ENCODE measurements at regions not wholly inside any gene's neighbourhood (a gene's known extent, or its start where the extent isn't known, plus 50 kb on each side); places are given as distances from the start of the nearest gene placed in this dataset.
"Not testable (repeated sequence)": the region's sequence is repeated elsewhere in the genome, so short reads cannot be mapped to it uniquely, and the experiment has no call there.

GRCh38 chr1:60813071-60813470 is 269.3 kb upstream of the NFIA start:
- DNase-seq (ENCODE audit: low spot score): no peak

GRCh38 chr1:60809204-60809980 is 273.0 kb upstream of the NFIA start:
- DNase-seq (ENCODE audit: low spot score): no peak

- DNase-seq (ENCODE audit: low spot score): no peak
Observed at GRCh38 chr1:60808676-60809075, 273.7 kb upstream of the NFIA start.

GRCh38 chr1:60802884-60803283 is 279.5 kb upstream of the NFIA start:
- no peak for DNase-seq (ENCODE audit: low spot score)

- DNase-seq (ENCODE audit: low spot score): no peak
Observed at GRCh38 chr1:60797351-60797750, 285.0 kb upstream of the NFIA start.

- DNase-seq (ENCODE audit: low spot score): no peak
Observed at GRCh38 chr1:60791226-60791625, 291.1 kb upstream of the NFIA start.

- not testable (repeated sequence) for DNase-seq (ENCODE audit: low spot score)
Observed at GRCh38 chr1:60773099-60773498, 309.3 kb upstream of the NFIA start.

- no peak for DNase-seq (ENCODE audit: low spot score)
Observed at GRCh38 chr1:60769082-60769481, 313.3 kb upstream of the NFIA start.

GRCh38 chr1:60765204-60765603 is 317.2 kb upstream of the NFIA start:
- peak; percentile 19 for DNase-seq (ENCODE audit: low spot score)

- DNase-seq (ENCODE audit: low spot score): no peak
Observed at GRCh38 chr1:60764489-60764888, 317.9 kb upstream of the NFIA start.

- DNase-seq (ENCODE audit: low spot score): no peak
Observed at GRCh38 chr1:60763741-60764140, 318.6 kb upstream of the NFIA start.

- DNase-seq (ENCODE audit: low spot score): no peak
Observed at GRCh38 chr1:60762911-60763310, 319.4 kb upstream of the NFIA start.

- DNase-seq (ENCODE audit: low spot score): no peak
Observed at GRCh38 chr1:60762176-60762575, 320.2 kb upstream of the NFIA start.

- no peak for DNase-seq (ENCODE audit: low spot score)
Observed at GRCh38 chr1:60759291-60759690, 323.1 kb upstream of the NFIA start.

- no peak for DNase-seq (ENCODE audit: low spot score)
Observed at GRCh38 chr1:60757485-60757884, 324.9 kb upstream of the NFIA start.

- DNase-seq (ENCODE audit: low spot score): no peak
Observed at GRCh38 chr1:60753036-60753900, 329.1 kb upstream of the NFIA start.

- DNase-seq (ENCODE audit: low spot score): no peak
Observed at GRCh38 chr1:60751306-60751705, 331.1 kb upstream of the NFIA start.

GRCh38 chr1:60747353-60747752 is 335.0 kb upstream of the NFIA start:
- DNase-seq (ENCODE audit: low spot score): no peak

GRCh38 chr1:60746278-60746791 is 336.0 kb upstream of the NFIA start:
- no peak for DNase-seq (ENCODE audit: low spot score)

- DNase-seq (ENCODE audit: low spot score): no peak
Observed at GRCh38 chr1:60745484-60745883, 336.9 kb upstream of the NFIA start.

GRCh38 chr1:60742339-60742738 is 340.0 kb upstream of the NFIA start:
- no peak for DNase-seq (ENCODE audit: low spot score)

GRCh38 chr1:60740154-60740553 is 342.2 kb upstream of the NFIA start:
- DNase-seq (ENCODE audit: low spot score): no peak

- DNase-seq (ENCODE audit: low spot score): no peak
Observed at GRCh38 chr1:60739729-60740128, 342.6 kb upstream of the NFIA start.
